Uterus (tissue), 3 donors: ENCODE measurements at regions not wholly inside any gene's neighbourhood (a gene's known extent, or its start where the extent isn't known, plus 50 kb on each side); places are given as distances from the start of the nearest gene placed in this dataset.

ENCODE experiments used
- DNase-seq, 2 donors: peaks; one replicate each; pipeline ENCODE4 v3.0.0-alpha.2; 2019 to 2020
- H3K27ac ChIP-seq, 2 donors: fragments of 200-600 bp; sonication (generic); 1 replicate in 1 of 2; 2 replicates in 1 of 2; pipeline ENCODE4 v1.5.1; 2016 to 2018
- H3K27me3 ChIP-seq, 2 donors: fragments of 200-600 bp; sonication (generic); one replicate each; pipeline ENCODE4 v1.5.1; 2018 to 2019; ENCODE audit warnings: control low read depth in 1 of 2
- H3K36me3 ChIP-seq, 2 donors: fragments of 200-600 bp; sonication (generic); one replicate each; pipeline ENCODE4 v1.5.1; 2019; ENCODE audit warnings: control low read depth in 1 of 2
- H3K4me1 ChIP-seq, 2 donors: fragments of 200-600 bp; sonication (generic); one replicate each; pipeline ENCODE4 v1.5.1; 2018 to 2019; ENCODE audit warnings: control low read depth in 1 of 2
- H3K4me3 ChIP-seq, 2 donors: fragments of 200-600 bp; sonication (generic); 1 replicate in 1 of 2; 2 replicates in 1 of 2; pipeline ENCODE4 v1.5.1; 2018 to 2019; ENCODE audit warnings: mild to moderate bottlenecking in 1 of 2
- H3K9me3 ChIP-seq, 2 donors: fragments of 200-600 bp; sonication (generic); one replicate each; pipeline ENCODE4 v1.5.1; 2019; ENCODE audit warnings: control low read depth in 1 of 2
- POLR2A ChIP-seq, 2 donors: fragments of 450-650 bp; IDR thresholded peaks; one replicate each; pipeline ENCODE4 v1.6.1; 2016; ENCODE audit warnings: antibody characterized with exemption in 2 of 2, mild to moderate bottlenecking in 1 of 2, moderate library complexity in 1 of 2
- intact Hi-C: fragments of 100-400 bp; cut with DNase I; formaldehyde crosslinking; loops from one replicate; pipeline ENCODE4 v1.15.1; 2023; ENCODE audit warnings: low total_unique reads
- TF ChIP-seq, protein P1 (sequence below), 4 experiments: fragments of 200-600 bp in 2 of 4; fragments of 450-650 bp in 2 of 4; sonication (generic) in 2 of 4; IDR thresholded peaks; one replicate each; pipeline ENCODE4 v1.5.1; 2016 to 2019; ENCODE audit warnings: antibody characterized with exemption in 4 of 4, mild to moderate bottlenecking in 2 of 4, moderate library complexity in 1 of 4
- donor health status: DM: yes; HTN: yes; CAD: no.

DNA sequence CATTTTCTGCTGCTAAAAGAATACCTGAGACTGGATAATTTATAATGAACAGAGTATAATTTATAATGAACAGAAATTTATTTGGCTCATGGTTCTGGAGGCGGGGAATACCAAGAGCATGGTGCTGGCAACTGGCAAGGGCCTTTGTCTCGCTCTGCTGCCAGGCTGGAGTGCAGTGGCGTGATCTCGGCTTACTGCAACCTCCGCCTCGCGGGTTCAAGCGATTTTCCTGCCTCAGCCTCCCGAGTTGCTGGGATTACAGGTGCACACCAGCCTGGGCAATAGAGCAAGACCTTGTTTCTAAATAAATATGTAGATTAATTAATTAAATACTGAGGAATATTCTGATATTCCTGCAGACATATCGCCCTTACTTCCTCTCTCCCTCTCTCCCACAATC, 1610.8 kb downstream of the SUCLG1 start:
- no peak for TF ChIP-seq POLR2A (IDR thresholded peaks at IDR 0.05)
- TF ChIP-seq, protein P1, sequence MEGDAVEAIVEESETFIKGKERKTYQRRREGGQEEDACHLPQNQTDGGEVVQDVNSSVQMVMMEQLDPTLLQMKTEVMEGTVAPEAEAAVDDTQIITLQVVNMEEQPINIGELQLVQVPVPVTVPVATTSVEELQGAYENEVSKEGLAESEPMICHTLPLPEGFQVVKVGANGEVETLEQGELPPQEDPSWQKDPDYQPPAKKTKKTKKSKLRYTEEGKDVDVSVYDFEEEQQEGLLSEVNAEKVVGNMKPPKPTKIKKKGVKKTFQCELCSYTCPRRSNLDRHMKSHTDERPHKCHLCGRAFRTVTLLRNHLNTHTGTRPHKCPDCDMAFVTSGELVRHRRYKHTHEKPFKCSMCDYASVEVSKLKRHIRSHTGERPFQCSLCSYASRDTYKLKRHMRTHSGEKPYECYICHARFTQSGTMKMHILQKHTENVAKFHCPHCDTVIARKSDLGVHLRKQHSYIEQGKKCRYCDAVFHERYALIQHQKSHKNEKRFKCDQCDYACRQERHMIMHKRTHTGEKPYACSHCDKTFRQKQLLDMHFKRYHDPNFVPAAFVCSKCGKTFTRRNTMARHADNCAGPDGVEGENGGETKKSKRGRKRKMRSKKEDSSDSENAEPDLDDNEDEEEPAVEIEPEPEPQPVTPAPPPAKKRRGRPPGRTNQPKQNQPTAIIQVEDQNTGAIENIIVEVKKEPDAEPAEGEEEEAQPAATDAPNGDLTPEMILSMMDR (IDR thresholded peaks at IDR 0.05): no peak
- Histone ChIP-seq H3K4me3 (no peak overlapping the region), H3K4me1 (no peaks in the 10 kb centered on the region), H3K36me3 (no peaks in the 10 kb centered on the region), H3K27ac (no peak overlapping the region), H3K9me3 (no peaks in the 10 kb centered on the region), H3K27me3 (no peaks in the 10 kb centered on the region)
- DNase-seq: no peak
- intact Hi-C loops: no loop called here

DNA sequence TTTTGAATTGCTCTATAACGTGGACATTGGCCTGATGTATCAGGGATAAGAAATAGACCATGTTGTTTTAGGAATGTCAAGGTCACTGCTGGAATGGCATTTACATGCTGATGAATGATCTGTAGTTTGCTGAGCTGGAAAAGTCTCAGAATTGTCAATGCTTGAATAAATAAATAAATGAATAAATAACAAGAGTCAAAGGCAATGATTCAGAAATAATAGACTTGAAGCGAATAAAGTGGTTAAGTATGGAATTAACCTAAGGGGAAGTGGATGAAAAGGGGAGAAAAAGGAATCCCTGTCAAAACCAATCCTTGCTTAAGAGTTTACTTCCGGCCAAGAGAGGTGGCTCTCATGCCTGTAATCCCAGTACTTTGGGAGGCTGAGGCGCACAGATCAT, 1620.0 kb downstream of the SUCLG1 start:
- no peak for DNase-seq
- Histone ChIP-seq H3K36me3 (no peaks in the 10 kb centered on the region), H3K4me3 (no peak overlapping the region), H3K9me3 (no peaks in the 10 kb centered on the region), H3K4me1 (no peaks in the 10 kb centered on the region), H3K27me3 (no peaks in the 10 kb centered on the region), H3K27ac (no peak overlapping the region)
- TF ChIP-seq POLR2A (IDR thresholded peaks at IDR 0.05): no peak
- TF ChIP-seq, protein P1 (IDR thresholded peaks at IDR 0.05): no peak
- intact Hi-C loops: no loop called here

DNA sequence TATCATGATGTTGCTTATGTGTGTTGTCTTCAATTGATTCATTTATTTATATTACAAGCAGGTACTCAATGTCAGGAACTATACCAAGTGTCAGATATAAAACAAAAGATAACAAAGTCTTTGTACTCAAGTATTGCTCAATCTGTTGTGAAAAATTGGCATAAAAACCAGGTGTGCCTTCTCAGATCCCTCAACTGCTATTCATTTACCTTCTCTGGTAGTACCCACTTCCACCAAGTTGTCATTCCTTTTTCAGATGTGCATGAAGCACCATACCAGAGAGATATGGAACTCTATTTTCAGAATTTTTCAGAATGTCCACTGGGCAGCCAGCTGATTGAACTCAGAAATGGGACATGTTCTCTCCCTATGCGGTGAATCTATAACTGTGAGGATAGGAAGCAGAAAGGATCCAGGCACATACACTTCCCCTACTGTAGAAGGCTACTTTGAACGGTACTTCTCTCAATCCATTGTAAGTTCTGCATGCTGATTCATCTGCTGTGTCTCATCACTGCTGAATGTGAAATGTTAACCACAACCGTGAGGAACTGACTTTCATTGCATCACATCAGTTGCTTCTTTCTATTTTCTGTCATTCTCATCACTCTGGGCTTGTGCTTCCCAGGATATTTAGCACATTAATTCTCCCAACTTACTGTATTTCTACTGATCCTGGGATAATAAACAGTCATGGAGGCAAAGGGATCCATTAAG, 1621.3 kb downstream of the SUCLG1 start:
- TF ChIP-seq POLR2A (IDR thresholded peaks at IDR 0.05): no peak
- TF ChIP-seq, protein P1 (IDR thresholded peaks at IDR 0.05): no peak
- H3K27me3 ChIP-seq: no peaks in the 10 kb centered on the region
- H3K27ac ChIP-seq: no peak overlapping the region
- no peaks in the 10 kb centered on the region for H3K9me3 ChIP-seq
- no peaks in the 10 kb centered on the region for H3K4me1 ChIP-seq
- no peak overlapping the region for H3K4me3 ChIP-seq
- intact Hi-C loops: no loop called here
- H3K36me3 ChIP-seq: no peaks in the 10 kb centered on the region
- no peak for DNase-seq

DNA sequence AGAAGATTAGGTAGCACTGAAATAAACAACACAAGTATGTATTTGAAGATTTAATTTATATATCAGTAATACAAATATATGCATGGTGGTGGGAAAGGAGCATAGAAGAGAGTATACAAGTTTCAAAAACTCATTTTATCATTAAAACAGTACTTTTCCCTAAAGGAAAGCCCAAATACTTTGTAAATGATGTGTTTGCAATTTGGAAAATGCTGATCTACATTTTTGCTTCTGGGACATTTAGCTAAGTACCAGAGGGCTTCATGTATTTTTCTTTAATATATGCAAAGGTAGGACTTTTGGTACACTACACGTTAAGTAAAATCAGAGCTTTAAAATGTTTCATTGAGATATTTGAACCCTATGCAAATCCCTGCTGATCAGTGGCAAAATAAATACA, 1624.2 kb downstream of the SUCLG1 start:
- Histone ChIP-seq H3K27ac (no peak overlapping the region), H3K9me3 (no peaks in the 10 kb centered on the region), H3K36me3 (no peaks in the 10 kb centered on the region), H3K4me3 (no peak overlapping the region), H3K4me1 (no peaks in the 10 kb centered on the region), H3K27me3 (no peaks in the 10 kb centered on the region)
- intact Hi-C loops: no loop called here
- no peak for DNase-seq
- no peak for TF ChIP-seq POLR2A (IDR thresholded peaks at IDR 0.05)
- TF ChIP-seq, protein P1 (IDR thresholded peaks at IDR 0.05): no peak

DNA sequence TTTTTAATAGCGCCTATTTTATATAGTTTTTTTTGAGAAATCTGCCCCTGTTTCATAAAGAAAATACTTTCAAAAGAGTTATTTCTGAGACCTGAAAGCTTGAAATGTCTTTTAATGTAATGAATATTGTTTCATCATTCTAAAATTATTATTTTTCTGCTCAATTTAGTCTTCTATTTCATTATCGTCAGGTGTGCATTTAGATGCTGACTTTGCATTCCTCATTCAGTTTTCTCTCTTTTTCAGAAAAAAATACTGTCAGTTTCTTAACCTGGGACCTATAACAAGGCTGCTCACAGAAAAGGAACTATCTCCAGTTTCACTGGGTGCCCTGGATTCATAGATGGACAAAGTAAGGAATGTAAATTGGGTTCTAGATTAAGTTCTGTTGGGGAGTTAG, 1631.7 kb downstream of the SUCLG1 start:
- no peak overlapping the region for H3K4me3 ChIP-seq
- no peaks in the 10 kb centered on the region for H3K9me3 ChIP-seq
- no peaks in the 10 kb centered on the region for H3K4me1 ChIP-seq
- H3K27me3 ChIP-seq: no peaks in the 10 kb centered on the region
- TF ChIP-seq POLR2A (IDR thresholded peaks at IDR 0.05): no peak
- TF ChIP-seq, protein P1 (IDR thresholded peaks at IDR 0.05): no peak
- intact Hi-C loops: no loop called here
- no peak for DNase-seq
- H3K36me3 ChIP-seq: no peaks in the 10 kb centered on the region
- no peak overlapping the region for H3K27ac ChIP-seq
